ENCODE measurements at regions not wholly inside any gene's neighbourhood (a gene's known extent, or its start where the extent isn't known, plus 50 kb on each side); places are given as distances from the start of the nearest gene placed in this dataset.

DNA sequence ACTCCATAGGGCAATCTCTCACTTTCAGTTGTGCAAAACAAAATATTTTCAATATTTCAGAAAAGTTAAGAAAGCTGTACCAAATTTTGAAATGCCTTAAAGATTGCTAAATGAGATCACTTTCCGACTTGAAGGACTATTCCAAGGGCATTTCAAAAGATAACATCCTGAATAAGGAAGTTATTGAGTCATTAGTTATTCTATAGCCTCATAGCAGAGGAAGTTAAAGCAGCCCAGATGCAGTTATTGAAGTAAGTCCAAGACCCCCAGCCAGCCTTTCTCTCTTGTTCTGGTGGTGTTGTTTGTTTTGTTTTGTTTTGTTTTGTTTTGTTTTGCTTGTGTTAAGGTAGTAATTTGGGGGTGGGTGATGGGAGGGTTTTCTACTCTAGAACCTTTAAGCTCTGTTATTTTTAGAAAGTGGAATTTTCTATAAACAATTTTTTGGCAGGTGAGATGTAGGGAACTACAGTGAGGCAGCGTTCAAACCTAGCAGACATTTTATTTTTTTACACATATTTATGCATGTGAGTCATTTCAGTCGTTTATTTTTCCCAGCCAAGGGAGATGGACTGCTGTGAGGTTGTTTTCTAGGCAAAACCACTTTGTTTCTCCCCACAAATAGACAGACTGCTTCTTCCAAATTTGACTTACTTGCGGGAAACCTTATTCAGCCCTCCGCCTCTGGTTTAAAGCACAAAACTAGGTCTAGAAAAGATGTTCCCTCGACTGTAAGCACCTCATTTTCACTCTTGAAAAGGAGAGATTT lies 216.3 kb upstream of the ARPP21 start:
- H3K4me3 ChIP-seq (ENCODE audit: low read depth, low read length), result no peak overlapping the region
- H3K36me3 ChIP-seq (ENCODE audit: control insufficient read depth, insufficient read depth, low read length), result no peaks in the 10 kb centered on the region
- no peak for DNase-seq (ENCODE audit: low read depth)
- no peaks in the 10 kb centered on the region for H3K27me3 ChIP-seq (ENCODE audit: control insufficient read depth, insufficient read depth, low read length)
- FAIRE-seq, result no peak
- TF ChIP-seq, protein P1, sequence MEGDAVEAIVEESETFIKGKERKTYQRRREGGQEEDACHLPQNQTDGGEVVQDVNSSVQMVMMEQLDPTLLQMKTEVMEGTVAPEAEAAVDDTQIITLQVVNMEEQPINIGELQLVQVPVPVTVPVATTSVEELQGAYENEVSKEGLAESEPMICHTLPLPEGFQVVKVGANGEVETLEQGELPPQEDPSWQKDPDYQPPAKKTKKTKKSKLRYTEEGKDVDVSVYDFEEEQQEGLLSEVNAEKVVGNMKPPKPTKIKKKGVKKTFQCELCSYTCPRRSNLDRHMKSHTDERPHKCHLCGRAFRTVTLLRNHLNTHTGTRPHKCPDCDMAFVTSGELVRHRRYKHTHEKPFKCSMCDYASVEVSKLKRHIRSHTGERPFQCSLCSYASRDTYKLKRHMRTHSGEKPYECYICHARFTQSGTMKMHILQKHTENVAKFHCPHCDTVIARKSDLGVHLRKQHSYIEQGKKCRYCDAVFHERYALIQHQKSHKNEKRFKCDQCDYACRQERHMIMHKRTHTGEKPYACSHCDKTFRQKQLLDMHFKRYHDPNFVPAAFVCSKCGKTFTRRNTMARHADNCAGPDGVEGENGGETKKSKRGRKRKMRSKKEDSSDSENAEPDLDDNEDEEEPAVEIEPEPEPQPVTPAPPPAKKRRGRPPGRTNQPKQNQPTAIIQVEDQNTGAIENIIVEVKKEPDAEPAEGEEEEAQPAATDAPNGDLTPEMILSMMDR (IDR thresholded peaks at IDR 0.05; ENCODE audit: insufficient read depth, low read length, severe bottlenecking), result no peak

DNA sequence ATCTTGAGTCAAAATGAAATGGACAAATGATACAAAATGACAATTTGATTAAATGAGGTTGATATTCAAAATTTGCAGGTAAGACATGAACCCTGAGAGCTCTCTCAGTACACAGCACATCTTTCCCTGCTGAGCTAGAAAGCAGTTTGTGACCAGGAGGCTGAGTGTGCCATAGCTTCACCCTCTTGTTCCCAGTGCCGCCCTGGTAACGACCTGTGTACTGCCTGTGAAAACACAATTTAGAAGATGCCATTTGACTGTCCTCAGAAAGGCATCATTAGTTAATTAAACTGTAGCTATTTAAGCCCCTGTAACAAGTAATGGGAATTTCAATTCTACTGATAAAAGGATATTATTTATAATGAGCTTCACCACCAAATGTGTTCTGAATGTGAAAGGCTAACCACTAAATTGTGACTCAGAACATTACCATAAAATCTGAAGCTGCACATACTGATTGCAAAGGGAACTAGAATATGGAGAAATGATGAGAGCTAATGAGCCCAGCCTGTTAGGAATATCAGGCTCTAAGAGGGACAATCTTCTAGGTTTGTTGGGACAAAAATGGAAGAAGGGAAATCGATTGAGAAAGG lies 212.9 kb upstream of the ARPP21 start:
- H3K4me3 ChIP-seq (ENCODE audit: low read depth, low read length), result no peak overlapping the region
- TF ChIP-seq, protein P1 (IDR thresholded peaks at IDR 0.05; ENCODE audit: insufficient read depth, low read length, severe bottlenecking), result no peak
- FAIRE-seq, result no peak
- no peak for DNase-seq (ENCODE audit: low read depth)
- H3K36me3 ChIP-seq (ENCODE audit: control insufficient read depth, insufficient read depth, low read length), result no peaks in the 10 kb centered on the region
- no peaks in the 10 kb centered on the region for H3K27me3 ChIP-seq (ENCODE audit: control insufficient read depth, insufficient read depth, low read length)

DNA sequence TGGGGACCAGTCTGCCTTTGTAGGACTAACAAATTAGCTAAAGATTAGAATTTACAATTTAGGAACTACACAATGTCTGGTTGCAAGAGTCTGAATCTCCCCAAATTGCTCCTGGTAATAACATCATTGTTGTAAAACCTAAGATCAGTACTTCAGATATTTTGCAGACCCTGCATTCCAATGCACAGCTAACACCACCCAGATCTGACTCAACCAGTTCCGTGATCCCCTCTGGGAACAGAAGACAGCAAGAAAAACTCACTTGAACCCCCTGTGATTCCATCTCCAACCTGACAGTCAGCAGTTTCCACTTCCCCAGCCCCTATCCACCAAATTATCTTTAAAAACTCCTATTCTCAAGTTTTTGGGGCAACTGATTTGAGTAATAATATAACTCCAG lies 201.9 kb upstream of the ARPP21 start:
- Histone ChIP-seq H3K27me3 (ENCODE audit: control insufficient read depth, insufficient read depth, low read length) (no peaks in the 10 kb centered on the region), H3K36me3 (ENCODE audit: control insufficient read depth, insufficient read depth, low read length) (no peaks in the 10 kb centered on the region), H3K4me3 (ENCODE audit: low read depth, low read length) (no peak overlapping the region)
- FAIRE-seq, result no peak
- TF ChIP-seq, protein P1 (IDR thresholded peaks at IDR 0.05; ENCODE audit: insufficient read depth, low read length, severe bottlenecking), result no peak
- no peak for DNase-seq (ENCODE audit: low read depth)

DNA sequence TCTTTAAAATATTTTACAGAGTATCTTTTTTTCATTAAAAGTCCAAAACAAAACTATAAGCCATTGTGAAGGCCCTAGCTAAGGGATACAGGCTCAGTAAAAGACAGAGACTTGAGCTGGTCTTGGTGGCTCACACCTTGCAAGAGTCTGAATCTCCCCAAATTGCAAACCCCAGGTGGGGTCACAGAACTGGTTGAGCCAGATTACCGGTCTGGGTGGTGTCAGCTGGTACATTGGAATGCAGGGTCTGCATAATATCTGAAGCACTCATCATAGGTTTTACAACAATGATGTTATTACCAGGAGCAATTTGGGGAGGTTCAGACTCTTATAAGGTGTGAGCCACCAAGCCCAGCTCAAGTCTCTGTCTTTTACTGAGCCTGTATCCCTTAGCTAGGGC lies 201.2 kb upstream of the ARPP21 start:
- TF ChIP-seq, protein P1 (IDR thresholded peaks at IDR 0.05; ENCODE audit: insufficient read depth, low read length, severe bottlenecking), result no peak
- no peak overlapping the region for H3K4me3 ChIP-seq (ENCODE audit: low read depth, low read length)
- no peaks in the 10 kb centered on the region for H3K36me3 ChIP-seq (ENCODE audit: control insufficient read depth, insufficient read depth, low read length)
- FAIRE-seq (no peak), DNase-seq (ENCODE audit: low read depth) (no peak)
- no peaks in the 10 kb centered on the region for H3K27me3 ChIP-seq (ENCODE audit: control insufficient read depth, insufficient read depth, low read length)

DNA sequence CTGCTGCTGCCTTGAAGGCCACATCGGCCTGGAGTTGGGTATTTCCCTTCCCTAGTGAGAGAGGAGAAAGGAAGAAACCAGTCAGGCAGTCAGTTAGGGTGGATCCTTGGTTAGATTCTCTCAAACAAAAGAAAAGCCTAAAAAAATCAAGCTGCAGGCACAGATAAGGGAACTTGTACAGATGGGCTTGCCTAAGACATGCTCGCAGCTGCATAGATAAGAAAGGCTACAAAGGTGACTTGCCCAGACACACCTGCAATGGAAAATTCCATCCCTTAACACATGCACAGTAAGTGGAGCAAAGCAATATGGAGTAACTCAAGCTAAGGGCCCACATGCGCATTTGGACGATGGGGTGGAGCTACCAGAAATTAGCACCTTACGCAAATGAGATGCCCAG lies 199.7 kb upstream of the ARPP21 start:
- no peak for FAIRE-seq
- H3K4me3 ChIP-seq (ENCODE audit: low read depth, low read length), result no peak overlapping the region
- H3K27me3 ChIP-seq (ENCODE audit: control insufficient read depth, insufficient read depth, low read length), result no peaks in the 10 kb centered on the region
- no peak for DNase-seq (ENCODE audit: low read depth)
- no peaks in the 10 kb centered on the region for H3K36me3 ChIP-seq (ENCODE audit: control insufficient read depth, insufficient read depth, low read length)
- TF ChIP-seq, protein P1 (IDR thresholded peaks at IDR 0.05; ENCODE audit: insufficient read depth, low read length, severe bottlenecking), result no peak
